ENCODE measurements at regions not wholly inside any gene's neighbourhood (a gene's known extent, or its start where the extent isn't known, plus 50 kb on each side); places are given as distances from the start of the nearest gene placed in this dataset.

DNA sequence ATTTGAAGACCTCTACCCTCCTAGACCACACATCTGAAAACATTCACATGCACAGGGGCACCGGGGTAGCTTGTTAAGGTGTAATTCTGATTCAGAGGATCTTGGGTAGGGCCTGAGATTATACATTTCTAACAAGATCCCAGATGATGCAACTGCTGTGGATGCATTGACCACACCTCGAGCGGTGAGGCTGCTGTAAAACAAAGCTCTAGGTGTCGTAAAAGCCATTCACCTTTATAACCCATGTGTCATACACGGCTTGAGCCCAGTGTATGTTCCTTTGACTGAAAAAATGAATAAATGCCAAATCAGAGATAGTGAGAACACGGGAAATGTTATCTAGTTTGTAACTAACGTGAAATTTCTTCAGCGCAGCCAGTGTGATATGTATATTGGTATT lies 1578.2 kb upstream of the WWC1 start:
- BruUV-seq (replicated peaks) = no TSS peak
- H4K20me1 ChIP-seq (replicated peaks; ENCODE audit: control insufficient read depth, extremely low read depth, insufficient read depth, low read length) = no peaks in the 10 kb centered on the region
- H3K4me3 ChIP-seq (replicated peaks in 1 of 3; ENCODE audit: insufficient read depth in 1 of 3, low read depth in 1 of 3, low read length in 3 of 3) = no peak overlapping the region
- no peaks in the 10 kb centered on the region for H3K4me1 ChIP-seq (ENCODE audit: control insufficient read depth, extremely low read depth, insufficient read depth, low read length)
- no peak overlapping the region for H3K9ac ChIP-seq (replicated peaks; ENCODE audit: extremely low read depth, insufficient read depth, low read length)
- no peak overlapping the region for H3K27ac ChIP-seq (ENCODE audit: insufficient read depth, low read depth, low read length)
- FAIRE-seq (no peak), DNase-seq (ENCODE audit: low read depth, low spot score) (no peak)
- no peaks in the 10 kb centered on the region for H3K27me3 ChIP-seq (ENCODE audit: control insufficient read depth in 2 of 2, insufficient read depth in 2 of 2, low read length in 2 of 2)
- ChIA-PET CTCF (no interaction called here), POLR2A (no interaction called here)
- no peaks in the 10 kb centered on the region for H3K9me1 ChIP-seq (replicated peaks; ENCODE audit: control insufficient read depth, extremely low read depth, insufficient read depth, low read length)
- H2AFZ ChIP-seq (ENCODE audit: low read depth, low read length) = no peak overlapping the region
- no peaks in the 10 kb centered on the region for H3K36me3 ChIP-seq (ENCODE audit: control insufficient read depth in 2 of 2, extremely low read depth in 1 of 2, insufficient read depth in 2 of 2, low read length in 2 of 2)
- no peaks in the 10 kb centered on the region for H3K79me2 ChIP-seq (ENCODE audit: control insufficient read depth, insufficient read depth, low read length)
- TF ChIP-seq, protein P1, sequence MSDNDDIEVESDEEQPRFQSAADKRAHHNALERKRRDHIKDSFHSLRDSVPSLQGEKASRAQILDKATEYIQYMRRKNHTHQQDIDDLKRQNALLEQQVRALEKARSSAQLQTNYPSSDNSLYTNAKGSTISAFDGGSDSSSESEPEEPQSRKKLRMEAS (IDR thresholded peaks at IDR 0.05; ENCODE audit: insufficient read depth, insufficient read length) = no peak
- TF ChIP-seq MYC (IDR thresholded peaks at IDR 0.05; ENCODE audit: low read depth, low read length) = no peak
- dilution Hi-C loops (cut with MboI; ENCODE audit: extremely low pct_ligation_motif_present, low sequenced_read_pairs) (no loop called here), intact Hi-C loops (cut with micrococcal nuclease) (no loop called here)
- no peak overlapping the region for H3K4me2 ChIP-seq (ENCODE audit: insufficient read depth, low read length)
- H3K9me3 ChIP-seq (replicated peaks; ENCODE audit: control insufficient read depth, insufficient read depth, low read length) = peaks cover 5% of the 10 kb centered on the region

DNA sequence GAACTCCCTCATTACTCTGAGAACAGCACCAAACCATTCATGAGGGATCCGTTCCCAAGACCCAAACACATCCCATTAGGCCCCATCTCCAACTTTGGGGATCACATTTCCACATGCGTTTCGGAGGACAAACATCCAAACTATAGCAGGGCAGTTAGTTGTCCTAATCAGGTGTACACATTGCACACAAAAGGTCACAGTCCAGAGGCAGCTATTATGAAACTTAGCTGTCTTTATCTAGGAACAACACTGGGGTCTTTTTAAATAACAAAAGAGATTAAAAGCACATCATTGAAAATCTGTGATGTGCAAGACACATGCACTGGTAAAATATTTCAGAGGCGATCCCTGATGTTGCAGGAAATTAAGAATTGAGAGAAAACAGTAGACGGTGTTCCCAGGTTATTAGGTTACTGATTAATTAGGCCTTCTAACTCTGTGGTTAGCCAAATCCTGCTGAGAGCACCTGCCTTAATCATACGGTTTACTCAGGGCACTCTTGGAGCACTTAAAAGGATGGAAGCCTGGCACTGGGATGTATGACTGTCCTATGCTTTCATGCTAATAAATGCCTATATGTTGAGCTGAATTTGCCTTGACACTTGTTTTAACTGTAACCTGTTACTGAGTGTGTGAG lies 1574.5 kb upstream of the WWC1 start:
- no peak for TF ChIP-seq POLR2AphosphoS5 (IDR thresholded peaks at IDR 0.05; ENCODE audit: insufficient read depth, low read depth, low read length)
- TF ChIP-seq FOS (IDR thresholded peaks at IDR 0.05; ENCODE audit: borderline replicate concordance, insufficient read depth, low read length) = no peak
- no peak for TF ChIP-seq MYC (IDR thresholded peaks at IDR 0.05; ENCODE audit: low read depth, low read length)
- TF ChIP-seq, protein P1 (IDR thresholded peaks at IDR 0.05; ENCODE audit: insufficient read depth, insufficient read length) = no peak
- TF ChIP-seq JUN (IDR thresholded peaks at IDR 0.05; ENCODE audit: borderline replicate concordance, insufficient read depth, insufficient read length, low read depth) = no peak
- TF ChIP-seq, protein P2, sequence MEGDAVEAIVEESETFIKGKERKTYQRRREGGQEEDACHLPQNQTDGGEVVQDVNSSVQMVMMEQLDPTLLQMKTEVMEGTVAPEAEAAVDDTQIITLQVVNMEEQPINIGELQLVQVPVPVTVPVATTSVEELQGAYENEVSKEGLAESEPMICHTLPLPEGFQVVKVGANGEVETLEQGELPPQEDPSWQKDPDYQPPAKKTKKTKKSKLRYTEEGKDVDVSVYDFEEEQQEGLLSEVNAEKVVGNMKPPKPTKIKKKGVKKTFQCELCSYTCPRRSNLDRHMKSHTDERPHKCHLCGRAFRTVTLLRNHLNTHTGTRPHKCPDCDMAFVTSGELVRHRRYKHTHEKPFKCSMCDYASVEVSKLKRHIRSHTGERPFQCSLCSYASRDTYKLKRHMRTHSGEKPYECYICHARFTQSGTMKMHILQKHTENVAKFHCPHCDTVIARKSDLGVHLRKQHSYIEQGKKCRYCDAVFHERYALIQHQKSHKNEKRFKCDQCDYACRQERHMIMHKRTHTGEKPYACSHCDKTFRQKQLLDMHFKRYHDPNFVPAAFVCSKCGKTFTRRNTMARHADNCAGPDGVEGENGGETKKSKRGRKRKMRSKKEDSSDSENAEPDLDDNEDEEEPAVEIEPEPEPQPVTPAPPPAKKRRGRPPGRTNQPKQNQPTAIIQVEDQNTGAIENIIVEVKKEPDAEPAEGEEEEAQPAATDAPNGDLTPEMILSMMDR (IDR thresholded peaks at IDR 0.05; ENCODE audit: extremely low read depth in 1 of 2, insufficient read depth in 1 of 2, low read depth in 1 of 2, low read length in 2 of 2) = no peak
- no peak for TF ChIP-seq POLR2A (IDR thresholded peaks at IDR 0.05; ENCODE audit: low read depth, low read length)
- no peak for TF ChIP-seq GATA2 (IDR thresholded peaks at IDR 0.05; ENCODE audit: insufficient read depth, insufficient read length, low read depth, low read length)
- no peak overlapping the region for H3K4me2 ChIP-seq (ENCODE audit: insufficient read depth, low read length)
- no peak overlapping the region for H3K27ac ChIP-seq (ENCODE audit: insufficient read depth, low read depth, low read length)
- no peaks in the 10 kb centered on the region for H3K36me3 ChIP-seq (ENCODE audit: control insufficient read depth in 2 of 2, extremely low read depth in 1 of 2, insufficient read depth in 2 of 2, low read length in 2 of 2)
- no TSS peak for BruUV-seq (replicated peaks)
- FAIRE-seq (no peak), DNase-seq (ENCODE audit: low read depth, low spot score) (no peak)
- ChIA-PET CTCF (no interaction called here), POLR2A (no interaction called here)
- no peak overlapping the region for H2AFZ ChIP-seq (ENCODE audit: low read depth, low read length)
- intact Hi-C loops (cut with micrococcal nuclease) (no loop called here), dilution Hi-C loops (cut with MboI; ENCODE audit: extremely low pct_ligation_motif_present, low sequenced_read_pairs) (no loop called here)
- no peaks in the 10 kb centered on the region for H3K79me2 ChIP-seq (ENCODE audit: control insufficient read depth, insufficient read depth, low read length)
- no peaks in the 10 kb centered on the region for H3K9me1 ChIP-seq (replicated peaks; ENCODE audit: control insufficient read depth, extremely low read depth, insufficient read depth, low read length)
- H3K9me3 ChIP-seq (replicated peaks; ENCODE audit: control insufficient read depth, insufficient read depth, low read length) = peaks cover 6% of the 10 kb centered on the region
- no peak overlapping the region for H3K9ac ChIP-seq (replicated peaks; ENCODE audit: extremely low read depth, insufficient read depth, low read length)
- no peaks in the 10 kb centered on the region for H4K20me1 ChIP-seq (replicated peaks; ENCODE audit: control insufficient read depth, extremely low read depth, insufficient read depth, low read length)
- no peaks in the 10 kb centered on the region for H3K27me3 ChIP-seq (ENCODE audit: control insufficient read depth in 2 of 2, insufficient read depth in 2 of 2, low read length in 2 of 2)
- H3K4me3 ChIP-seq (replicated peaks in 1 of 3; ENCODE audit: insufficient read depth in 1 of 3, low read depth in 1 of 3, low read length in 3 of 3) = no peak overlapping the region
- no peaks in the 10 kb centered on the region for H3K4me1 ChIP-seq (ENCODE audit: control insufficient read depth, extremely low read depth, insufficient read depth, low read length)

Data from endothelial cell of umbilical vein (primary cell).